ENCODE measurements at regions not wholly inside any gene's neighbourhood (a gene's known extent, or its start where the extent isn't known, plus 50 kb on each side); places are given as distances from the start of the nearest gene placed in this dataset.
"Not testable (repeated sequence)": the region's sequence is repeated elsewhere in the genome, so short reads cannot be mapped to it uniquely, and the experiment has no call there.

GRCh38 chr3:109393728-109394127 is 56.4 kb upstream of the DPPA4 start:
- TF ChIP-seq, protein P1, sequence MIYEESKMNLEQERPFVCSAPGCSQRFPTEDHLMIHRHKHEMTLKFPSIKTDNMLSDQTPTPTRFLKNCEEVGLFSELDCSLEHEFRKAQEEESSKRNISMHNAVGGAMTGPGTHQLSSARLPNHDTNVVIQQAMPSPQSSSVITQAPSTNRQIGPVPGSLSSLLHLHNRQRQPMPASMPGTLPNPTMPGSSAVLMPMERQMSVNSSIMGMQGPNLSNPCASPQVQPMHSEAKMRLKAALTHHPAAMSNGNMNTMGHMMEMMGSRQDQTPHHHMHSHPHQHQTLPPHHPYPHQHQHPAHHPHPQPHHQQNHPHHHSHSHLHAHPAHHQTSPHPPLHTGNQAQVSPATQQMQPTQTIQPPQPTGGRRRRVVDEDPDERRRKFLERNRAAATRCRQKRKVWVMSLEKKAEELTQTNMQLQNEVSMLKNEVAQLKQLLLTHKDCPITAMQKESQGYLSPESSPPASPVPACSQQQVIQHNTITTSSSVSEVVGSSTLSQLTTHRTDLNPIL (CRISPR knock-in tag; IDR thresholded peaks at IDR 0.05; ENCODE audit: low read depth), result not testable (repeated sequence)
- TF ChIP-seq PATZ1 (CRISPR knock-in tag; IDR thresholded peaks at IDR 0.05; ENCODE audit: borderline replicate concordance); CSRNP3 (CRISPR knock-in tag; IDR thresholded peaks at IDR 0.05); CSDC2 (CRISPR knock-in tag; IDR thresholded peaks at IDR 0.05); ZC3H10 (CRISPR knock-in tag; IDR thresholded peaks at IDR 0.05); PPARA (CRISPR knock-in tag; IDR thresholded peaks at IDR 0.05; ENCODE audit: borderline replicate concordance); ZFP30 (CRISPR knock-in tag; IDR thresholded peaks at IDR 0.05); ZNF8 (CRISPR knock-in tag; IDR thresholded peaks at IDR 0.05); ZNF70 (CRISPR knock-in tag; IDR thresholded peaks at IDR 0.05); ZFP3 (CRISPR knock-in tag; IDR thresholded peaks at IDR 0.05): not testable (repeated sequence)
- TF ChIP-seq, protein P2, sequence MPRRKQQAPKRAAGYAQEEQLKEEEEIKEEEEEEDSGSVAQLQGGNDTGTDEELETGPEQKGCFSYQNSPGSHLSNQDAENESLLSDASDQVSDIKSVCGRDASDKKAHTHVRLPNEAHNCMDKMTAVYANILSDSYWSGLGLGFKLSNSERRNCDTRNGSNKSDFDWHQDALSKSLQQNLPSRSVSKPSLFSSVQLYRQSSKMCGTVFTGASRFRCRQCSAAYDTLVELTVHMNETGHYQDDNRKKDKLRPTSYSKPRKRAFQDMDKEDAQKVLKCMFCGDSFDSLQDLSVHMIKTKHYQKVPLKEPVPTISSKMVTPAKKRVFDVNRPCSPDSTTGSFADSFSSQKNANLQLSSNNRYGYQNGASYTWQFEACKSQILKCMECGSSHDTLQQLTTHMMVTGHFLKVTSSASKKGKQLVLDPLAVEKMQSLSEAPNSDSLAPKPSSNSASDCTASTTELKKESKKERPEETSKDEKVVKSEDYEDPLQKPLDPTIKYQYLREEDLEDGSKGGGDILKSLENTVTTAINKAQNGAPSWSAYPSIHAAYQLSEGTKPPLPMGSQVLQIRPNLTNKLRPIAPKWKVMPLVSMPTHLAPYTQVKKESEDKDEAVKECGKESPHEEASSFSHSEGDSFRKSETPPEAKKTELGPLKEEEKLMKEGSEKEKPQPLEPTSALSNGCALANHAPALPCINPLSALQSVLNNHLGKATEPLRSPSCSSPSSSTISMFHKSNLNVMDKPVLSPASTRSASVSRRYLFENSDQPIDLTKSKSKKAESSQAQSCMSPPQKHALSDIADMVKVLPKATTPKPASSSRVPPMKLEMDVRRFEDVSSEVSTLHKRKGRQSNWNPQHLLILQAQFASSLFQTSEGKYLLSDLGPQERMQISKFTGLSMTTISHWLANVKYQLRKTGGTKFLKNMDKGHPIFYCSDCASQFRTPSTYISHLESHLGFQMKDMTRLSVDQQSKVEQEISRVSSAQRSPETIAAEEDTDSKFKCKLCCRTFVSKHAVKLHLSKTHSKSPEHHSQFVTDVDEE (CRISPR knock-in tag; IDR thresholded peaks at IDR 0.05), result not testable (repeated sequence)
